ENCODE measurements at regions not wholly inside any gene's neighbourhood (a gene's known extent, or its start where the extent isn't known, plus 50 kb on each side); places are given as distances from the start of the nearest gene placed in this dataset.

DNA sequence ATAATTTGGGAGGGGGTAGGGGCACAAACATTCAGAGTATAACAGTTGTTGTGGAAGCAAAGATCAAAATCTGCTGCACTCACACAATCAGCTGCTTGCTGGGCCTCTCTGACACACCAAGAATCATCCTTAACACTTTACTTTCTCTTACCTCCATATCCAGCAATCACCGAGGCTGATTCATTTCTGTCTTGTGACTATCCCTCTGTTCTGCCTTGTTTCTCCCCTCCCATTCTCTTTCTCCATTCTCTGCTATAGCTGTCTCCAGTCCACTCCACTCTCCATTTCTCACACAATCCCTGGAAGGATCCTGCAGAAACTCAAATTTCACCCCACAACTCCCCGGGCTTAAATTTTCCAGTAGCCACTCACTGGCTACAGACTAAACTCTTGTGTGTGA, 91.8 kb upstream of the NGF start:
- H3K27ac ChIP-seq (ENCODE audit: low read depth in 1 of 2, low read length in 2 of 2) = no peak overlapping the region
- H3K9me3 ChIP-seq (ENCODE audit: control insufficient read depth in 4 of 4, low read length in 3 of 4) = no peaks in the 10 kb centered on the region
- H3K9ac ChIP-seq (ENCODE audit: low read depth in 1 of 2, low read length in 2 of 2) = no peak overlapping the region
- H3K27me3 ChIP-seq (ENCODE audit: control insufficient read depth in 4 of 4, insufficient read depth in 4 of 4, low read length in 3 of 4) = peaks cover 0 to 8% (median 0%) of the 10 kb centered on the region in 4 donors
- no peak for TF ChIP-seq GABPA (IDR thresholded peaks at IDR 0.05 in 1 of 2, conservative IDR thresholded peaks at IDR 0.05 in 1 of 2)
- TF ChIP-seq YY1 (IDR thresholded peaks at IDR 0.05) = no peak
- TF ChIP-seq, protein P1, sequence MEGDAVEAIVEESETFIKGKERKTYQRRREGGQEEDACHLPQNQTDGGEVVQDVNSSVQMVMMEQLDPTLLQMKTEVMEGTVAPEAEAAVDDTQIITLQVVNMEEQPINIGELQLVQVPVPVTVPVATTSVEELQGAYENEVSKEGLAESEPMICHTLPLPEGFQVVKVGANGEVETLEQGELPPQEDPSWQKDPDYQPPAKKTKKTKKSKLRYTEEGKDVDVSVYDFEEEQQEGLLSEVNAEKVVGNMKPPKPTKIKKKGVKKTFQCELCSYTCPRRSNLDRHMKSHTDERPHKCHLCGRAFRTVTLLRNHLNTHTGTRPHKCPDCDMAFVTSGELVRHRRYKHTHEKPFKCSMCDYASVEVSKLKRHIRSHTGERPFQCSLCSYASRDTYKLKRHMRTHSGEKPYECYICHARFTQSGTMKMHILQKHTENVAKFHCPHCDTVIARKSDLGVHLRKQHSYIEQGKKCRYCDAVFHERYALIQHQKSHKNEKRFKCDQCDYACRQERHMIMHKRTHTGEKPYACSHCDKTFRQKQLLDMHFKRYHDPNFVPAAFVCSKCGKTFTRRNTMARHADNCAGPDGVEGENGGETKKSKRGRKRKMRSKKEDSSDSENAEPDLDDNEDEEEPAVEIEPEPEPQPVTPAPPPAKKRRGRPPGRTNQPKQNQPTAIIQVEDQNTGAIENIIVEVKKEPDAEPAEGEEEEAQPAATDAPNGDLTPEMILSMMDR (IDR thresholded peaks at IDR 0.05; ENCODE audit: low read depth, low read length, missing input control) = no peak
- TF ChIP-seq, protein P2, sequence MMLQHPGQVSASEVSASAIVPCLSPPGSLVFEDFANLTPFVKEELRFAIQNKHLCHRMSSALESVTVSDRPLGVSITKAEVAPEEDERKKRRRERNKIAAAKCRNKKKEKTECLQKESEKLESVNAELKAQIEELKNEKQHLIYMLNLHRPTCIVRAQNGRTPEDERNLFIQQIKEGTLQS (IDR thresholded peaks at IDR 0.05) = no peak
- TF ChIP-seq FOXA2 (IDR thresholded peaks at IDR 0.05) = no peak
- no peak for TF ChIP-seq FOXA1 (IDR thresholded peaks at IDR 0.05)
- no peak for TF ChIP-seq TAF1 (conservative IDR thresholded peaks at IDR 0.05)
- no peak for TF ChIP-seq SP1 (IDR thresholded peaks at IDR 0.05)
- no peak for TF ChIP-seq EGR1 (IDR thresholded peaks at IDR 0.05; ENCODE audit: low read depth in 2 of 2)
- TF ChIP-seq RXRA (IDR thresholded peaks at IDR 0.05) = no peak
- TF ChIP-seq HNF4G (IDR thresholded peaks at IDR 0.05) = no peak
- TF ChIP-seq JUND (IDR thresholded peaks at IDR 0.05) = no peak
- no peak for DNase-seq (ENCODE audit: low spot score)
- WGBS = 82% methylated on average over 2 of the region's 2 CpGs
- H3K4me1 ChIP-seq (ENCODE audit: control insufficient read depth in 4 of 4, insufficient read depth in 4 of 4, low read length in 3 of 4) = no peaks in the 10 kb centered on the region
- H3K4me3 ChIP-seq (ENCODE audit: low read depth in 1 of 3, low read length in 3 of 3) = no peak overlapping the region
- no peaks in the 10 kb centered on the region for H3K36me3 ChIP-seq (ENCODE audit: control insufficient read depth in 4 of 4, insufficient read depth in 3 of 4, low read depth in 1 of 4, low read length in 3 of 4)

DNA sequence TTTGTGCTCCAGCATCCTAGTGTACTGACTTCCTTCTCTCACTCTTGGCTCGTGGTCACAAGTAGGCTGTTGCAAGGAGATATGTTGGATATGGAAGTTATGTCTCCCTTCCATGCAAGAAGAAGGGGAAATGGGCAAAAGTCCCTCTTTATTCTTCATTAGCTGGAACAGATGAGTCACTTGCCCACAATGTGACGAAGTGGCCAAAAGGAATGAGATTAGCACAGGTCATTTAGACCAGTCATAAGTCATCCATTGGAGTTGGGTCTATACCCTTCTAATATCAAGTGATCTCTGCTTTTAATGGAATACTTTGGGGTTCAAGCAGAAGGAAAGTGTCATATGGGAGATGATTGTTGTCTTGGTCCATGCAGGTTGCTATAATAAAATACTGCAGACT, 91.2 kb upstream of the NGF start:
- Histone ChIP-seq H3K27me3 (ENCODE audit: control insufficient read depth in 4 of 4, insufficient read depth in 4 of 4, low read length in 3 of 4) (peaks cover 0 to 8% (median 0%) of the 10 kb centered on the region in 4 donors), H3K9ac (ENCODE audit: low read depth in 1 of 2, low read length in 2 of 2) (no peak overlapping the region), H3K9me3 (ENCODE audit: control insufficient read depth in 4 of 4, low read length in 3 of 4) (no peaks in the 10 kb centered on the region), H3K36me3 (ENCODE audit: control insufficient read depth in 4 of 4, insufficient read depth in 3 of 4, low read depth in 1 of 4, low read length in 3 of 4) (no peaks in the 10 kb centered on the region), H3K27ac (ENCODE audit: low read depth in 1 of 2, low read length in 2 of 2) (no peak overlapping the region), H3K4me3 (ENCODE audit: low read depth in 1 of 3, low read length in 3 of 3) (no peak overlapping the region), H3K4me1 (ENCODE audit: control insufficient read depth in 4 of 4, insufficient read depth in 4 of 4, low read length in 3 of 4) (no peaks in the 10 kb centered on the region)
- no peak for DNase-seq (ENCODE audit: low spot score)
- 75% methylated on average over 2 of the region's 2 CpGs for WGBS
- TF ChIP-seq, protein P2 (IDR thresholded peaks at IDR 0.05) = no peak
- no peak for TF ChIP-seq FOXA1 (IDR thresholded peaks at IDR 0.05)
- TF ChIP-seq HNF4G (IDR thresholded peaks at IDR 0.05) = no peak
- TF ChIP-seq, protein P3, sequence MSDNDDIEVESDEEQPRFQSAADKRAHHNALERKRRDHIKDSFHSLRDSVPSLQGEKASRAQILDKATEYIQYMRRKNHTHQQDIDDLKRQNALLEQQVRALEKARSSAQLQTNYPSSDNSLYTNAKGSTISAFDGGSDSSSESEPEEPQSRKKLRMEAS (IDR thresholded peaks at IDR 0.05) = no peak

DNA sequence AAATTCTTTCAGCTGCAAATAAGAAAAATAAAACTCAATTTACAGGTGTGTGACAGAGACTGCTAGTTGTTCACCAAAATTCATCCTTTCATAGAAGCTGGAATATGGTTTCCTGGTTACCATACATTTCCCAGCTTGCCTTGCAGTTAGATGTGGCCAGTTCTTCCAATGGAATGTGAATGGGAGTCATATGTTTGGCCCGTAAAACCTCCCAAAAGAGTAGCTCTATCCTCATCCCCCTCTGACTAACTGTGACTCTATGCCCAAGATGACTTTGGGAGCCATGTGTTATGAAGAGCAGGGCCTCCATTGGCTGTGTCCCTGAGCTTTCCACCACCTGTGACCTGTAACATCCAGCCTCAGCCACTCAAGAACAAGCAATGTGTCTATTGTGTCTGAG, 90.6 kb upstream of the NGF start:
- Histone ChIP-seq H3K9me3 (ENCODE audit: control insufficient read depth in 4 of 4, low read length in 3 of 4) (no peaks in the 10 kb centered on the region), H3K27ac (ENCODE audit: low read depth in 1 of 2, low read length in 2 of 2) (no peak overlapping the region), H3K9ac (ENCODE audit: low read depth in 1 of 2, low read length in 2 of 2) (no peak overlapping the region), H3K4me1 (ENCODE audit: control insufficient read depth in 4 of 4, insufficient read depth in 4 of 4, low read length in 3 of 4) (no peaks in the 10 kb centered on the region), H3K27me3 (ENCODE audit: control insufficient read depth in 4 of 4, insufficient read depth in 4 of 4, low read length in 3 of 4) (peaks cover 0 to 8% (median 0%) of the 10 kb centered on the region in 4 donors), H3K4me3 (ENCODE audit: low read depth in 1 of 3, low read length in 3 of 3) (no peak overlapping the region), H3K36me3 (ENCODE audit: control insufficient read depth in 4 of 4, insufficient read depth in 3 of 4, low read depth in 1 of 4, low read length in 3 of 4) (no peaks in the 10 kb centered on the region)
- 92% methylated on average over 1 of the region's 1 CpG for WGBS
- DNase-seq (ENCODE audit: low spot score) = no peak
- no peak for TF ChIP-seq NR2F2 (IDR thresholded peaks at IDR 0.05)
- TF ChIP-seq, protein P2 (IDR thresholded peaks at IDR 0.05) = no peak
- TF ChIP-seq, protein P4, sequence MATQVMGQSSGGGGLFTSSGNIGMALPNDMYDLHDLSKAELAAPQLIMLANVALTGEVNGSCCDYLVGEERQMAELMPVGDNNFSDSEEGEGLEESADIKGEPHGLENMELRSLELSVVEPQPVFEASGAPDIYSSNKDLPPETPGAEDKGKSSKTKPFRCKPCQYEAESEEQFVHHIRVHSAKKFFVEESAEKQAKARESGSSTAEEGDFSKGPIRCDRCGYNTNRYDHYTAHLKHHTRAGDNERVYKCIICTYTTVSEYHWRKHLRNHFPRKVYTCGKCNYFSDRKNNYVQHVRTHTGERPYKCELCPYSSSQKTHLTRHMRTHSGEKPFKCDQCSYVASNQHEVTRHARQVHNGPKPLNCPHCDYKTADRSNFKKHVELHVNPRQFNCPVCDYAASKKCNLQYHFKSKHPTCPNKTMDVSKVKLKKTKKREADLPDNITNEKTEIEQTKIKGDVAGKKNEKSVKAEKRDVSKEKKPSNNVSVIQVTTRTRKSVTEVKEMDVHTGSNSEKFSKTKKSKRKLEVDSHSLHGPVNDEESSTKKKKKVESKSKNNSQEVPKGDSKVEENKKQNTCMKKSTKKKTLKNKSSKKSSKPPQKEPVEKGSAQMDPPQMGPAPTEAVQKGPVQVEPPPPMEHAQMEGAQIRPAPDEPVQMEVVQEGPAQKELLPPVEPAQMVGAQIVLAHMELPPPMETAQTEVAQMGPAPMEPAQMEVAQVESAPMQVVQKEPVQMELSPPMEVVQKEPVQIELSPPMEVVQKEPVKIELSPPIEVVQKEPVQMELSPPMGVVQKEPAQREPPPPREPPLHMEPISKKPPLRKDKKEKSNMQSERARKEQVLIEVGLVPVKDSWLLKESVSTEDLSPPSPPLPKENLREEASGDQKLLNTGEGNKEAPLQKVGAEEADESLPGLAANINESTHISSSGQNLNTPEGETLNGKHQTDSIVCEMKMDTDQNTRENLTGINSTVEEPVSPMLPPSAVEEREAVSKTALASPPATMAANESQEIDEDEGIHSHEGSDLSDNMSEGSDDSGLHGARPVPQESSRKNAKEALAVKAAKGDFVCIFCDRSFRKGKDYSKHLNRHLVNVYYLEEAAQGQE (IDR thresholded peaks at IDR 0.05) = no peak
- TF ChIP-seq FOXA2 (IDR thresholded peaks at IDR 0.05) = no peak
- no peak for TF ChIP-seq GABPA (IDR thresholded peaks at IDR 0.05 in 1 of 2, conservative IDR thresholded peaks at IDR 0.05 in 1 of 2)
- TF ChIP-seq RXRA (IDR thresholded peaks at IDR 0.05) = no peak
- TF ChIP-seq SP1 (IDR thresholded peaks at IDR 0.05) = no peak
- no peak for TF ChIP-seq HNF4G (IDR thresholded peaks at IDR 0.05)
- TF ChIP-seq, protein P3 (IDR thresholded peaks at IDR 0.05) = no peak
- TF ChIP-seq, protein P1 (IDR thresholded peaks at IDR 0.05; ENCODE audit: low read depth, low read length, missing input control) = no peak
- TF ChIP-seq YY1 (IDR thresholded peaks at IDR 0.05) = no peak

Data from liver (tissue), 8 donors.